AG04450 (cell line): ENCODE measurements at regions not wholly inside any gene's neighbourhood (a gene's known extent, or its start where the extent isn't known, plus 50 kb on each side); places are given as distances from the start of the nearest gene placed in this dataset.
"Not testable (repeated sequence)": the region's sequence is repeated elsewhere in the genome, so short reads cannot be mapped to it uniquely, and the experiment has no call there.

Experiments used
- CTCF ChIA-PET: fragments of 300-600, 350-600 bp; formaldehyde crosslinking; extraction: SDS; loops from one replicate; lab custom pipeline; 2022; ENCODE audit warnings: antibody characterized with exemption, inconsistent platforms; lab: Charles Lee
- POLR2A ChIA-PET: fragments of 350-600 bp; formaldehyde crosslinking; extraction: SDS; loops from one replicate; lab custom pipeline; 2021; ENCODE audit warnings: antibody characterized with exemption, inconsistent platforms; lab: Yijun Ruan, JAX
- DNase-seq: peaks from one replicate; pipeline ENCODE4 v3.0.0-alpha.2; 2011; ENCODE audit warnings: low read depth, low spot score
- H3K27ac ChIP-seq: one replicate; pipeline ENCODE4 v1.5.1; 2012; ENCODE audit warnings: low read depth, low read length, control low read depth
- H3K27me3 ChIP-seq: one replicate; pipeline ENCODE4 v1.6.0; 2012; ENCODE audit warnings: low read length; ENCODE audit not compliant: control insufficient read depth, insufficient read depth
- H3K4me3 ChIP-seq: 2 replicates; pipeline ENCODE4 v1.5.1; 2011; ENCODE audit warnings: mild to moderate bottlenecking, low read depth, low read length, control low read depth
- H3K9me3 ChIP-seq: 2 replicates; pipeline ENCODE4 v1.5.1; 2012; ENCODE audit warnings: low read length; ENCODE audit not compliant: control insufficient read depth, insufficient read depth
- CTCF ChIP-seq: IDR thresholded peaks from 2 replicates; pipeline ENCODE4 v1.5.1; 2011; ENCODE audit warnings: low read depth, low read length, control low read depth, inconsistent platforms

GRCh38 chrX:139015627-139016026 lies 304.1 kb upstream of the FGF13 start:
- no peak for TF ChIP-seq CTCF
- Histone ChIP-seq H3K9me3 (no peaks in the 10 kb centered on the region), H3K27ac (no peak overlapping the region), H3K27me3 (no peaks in the 10 kb centered on the region), H3K4me3 (no peak overlapping the region)
- ChIA-PET POLR2A (no interaction called here), CTCF (no interaction called here)
- DNase-seq: no peak

- no peak for DNase-seq
- no peak for TF ChIP-seq CTCF
- ChIA-PET POLR2A (no interaction called here), CTCF (no interaction called here)
- Histone ChIP-seq H3K9me3 (no peaks in the 10 kb centered on the region; the same call in none of the 2 replicates), H3K27ac (no peak overlapping the region), H3K27me3 (no peaks in the 10 kb centered on the region), H3K4me3 (no peak overlapping the region)
Measured at GRCh38 chrX:139008185-139008584, 296.7 kb upstream of the FGF13 start.

GRCh38 chrX:139003856-139004527 lies 292.5 kb upstream of the FGF13 start:
- H3K9me3 ChIP-seq, H3K4me3 ChIP-seq, POLR2A ChIA-PET, CTCF ChIA-PET, H3K27ac ChIP-seq, H3K27me3 ChIP-seq, DNase-seq: not testable (repeated sequence)

GRCh38 chrX:139002319-139002718 lies 290.8 kb upstream of the FGF13 start:
- H3K27ac ChIP-seq: no peak overlapping the region
- no peaks in the 10 kb centered on the region for H3K27me3 ChIP-seq
- no peak for TF ChIP-seq CTCF
- no peaks in the 10 kb centered on the region; the same call in none of the 2 replicates for H3K9me3 ChIP-seq
- no peak for DNase-seq
- ChIA-PET CTCF (no interaction called here), POLR2A (no interaction called here)
- no peak overlapping the region for H3K4me3 ChIP-seq

GRCh38 chrX:138996268-138996667 lies 284.8 kb upstream of the FGF13 start:
- Histone ChIP-seq H3K27me3 (no peaks in the 10 kb centered on the region), H3K9me3 (peaks cover 4% of the 10 kb centered on the region; the same call in 1 of the 2 replicates), H3K4me3 (no peak overlapping the region), H3K27ac (no peak overlapping the region)
- TF ChIP-seq CTCF: no peak
- ChIA-PET POLR2A (no interaction called here), CTCF (no interaction called here)
- no peak for DNase-seq
